ENCODE measurements at regions not wholly inside any gene's neighbourhood (a gene's known extent, or its start where the extent isn't known, plus 50 kb on each side); places are given as distances from the start of the nearest gene placed in this dataset.

DNA sequence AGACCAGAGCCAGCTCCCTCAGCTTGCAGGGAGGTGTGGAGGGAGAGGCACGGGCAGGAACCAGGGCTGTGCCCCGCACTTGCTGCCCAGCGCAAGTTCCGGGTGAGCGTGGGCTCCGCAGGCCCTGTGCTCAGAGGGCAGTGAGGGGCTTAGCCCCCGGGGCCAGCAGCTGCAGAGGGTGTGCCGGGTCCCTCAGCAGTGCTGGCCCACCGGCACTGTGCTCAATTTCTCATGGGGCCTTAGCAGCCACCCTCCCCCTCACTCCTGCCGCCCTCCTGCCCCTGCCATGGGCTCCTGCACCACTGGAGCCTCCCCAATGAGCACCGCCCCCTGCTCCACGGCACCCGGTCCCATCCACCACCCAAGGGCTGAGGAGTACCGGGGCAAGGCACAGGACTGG lies 104.6 kb upstream of the SRD5A3 start:
- dilution Hi-C loops (cut with MboI; ENCODE audit: extremely low pct_ligation_motif_present, low sequenced_read_pairs), result no loop called here

More for the DNA sequence above, 104.6 kb upstream of the SRD5A3 start:
- POLR2A ChIA-PET, result no interaction called here
- no peaks in the 10 kb centered on the region for H4K20me1 ChIP-seq (replicated peaks; ENCODE audit: control insufficient read depth, extremely low read depth, insufficient read depth, low read length)
- no peaks in the 10 kb centered on the region for H3K9me3 ChIP-seq (replicated peaks; ENCODE audit: control insufficient read depth, insufficient read depth, low read length)
- H3K4me2 ChIP-seq (ENCODE audit: insufficient read depth, low read length), result no peak overlapping the region
- no peak for DNase-seq (ENCODE audit: low read depth, low spot score)
- BruUV-seq (replicated peaks), result no TSS peak
- H3K36me3 ChIP-seq (ENCODE audit: control insufficient read depth in 2 of 2, extremely low read depth in 1 of 2, insufficient read depth in 2 of 2, low read length in 2 of 2), result no peaks in the 10 kb centered on the region
- no peak overlapping the region for H3K9ac ChIP-seq (replicated peaks; ENCODE audit: extremely low read depth, insufficient read depth, low read length)
- intact Hi-C loops (cut with micrococcal nuclease), result no loop called here
- no peaks in the 10 kb centered on the region for H3K4me1 ChIP-seq (ENCODE audit: control insufficient read depth, extremely low read depth, insufficient read depth, low read length)
- no peaks in the 10 kb centered on the region for H3K27me3 ChIP-seq (ENCODE audit: control insufficient read depth in 2 of 2, insufficient read depth in 2 of 2, low read length in 2 of 2)
- CTCF ChIA-PET, result interaction anchor here (1.6 kb wide), 1 partner anchor 27 kb away, joined by 3 read pairs; no protein-coding TSS in a partner anchor
- no peaks in the 10 kb centered on the region for H3K79me2 ChIP-seq (ENCODE audit: control insufficient read depth, insufficient read depth, low read length)
- no peak overlapping the region for H2AFZ ChIP-seq (ENCODE audit: low read depth, low read length)
- no peak overlapping the region for H3K27ac ChIP-seq (ENCODE audit: insufficient read depth, low read depth, low read length)
- no peak for FAIRE-seq
- no peak overlapping the region for H3K4me3 ChIP-seq (replicated peaks in 1 of 3; ENCODE audit: insufficient read depth in 1 of 3, low read depth in 1 of 3, low read length in 3 of 3)
- TF ChIP-seq POLR2A (IDR thresholded peaks at IDR 0.05; ENCODE audit: low read depth, low read length), result no peak
- TF ChIP-seq FOS (IDR thresholded peaks at IDR 0.05; ENCODE audit: borderline replicate concordance, insufficient read depth, low read length), result no peak
- TF ChIP-seq GATA2 (IDR thresholded peaks at IDR 0.05; ENCODE audit: insufficient read depth, insufficient read length, low read depth, low read length), result no peak
- TF ChIP-seq, protein P1, sequence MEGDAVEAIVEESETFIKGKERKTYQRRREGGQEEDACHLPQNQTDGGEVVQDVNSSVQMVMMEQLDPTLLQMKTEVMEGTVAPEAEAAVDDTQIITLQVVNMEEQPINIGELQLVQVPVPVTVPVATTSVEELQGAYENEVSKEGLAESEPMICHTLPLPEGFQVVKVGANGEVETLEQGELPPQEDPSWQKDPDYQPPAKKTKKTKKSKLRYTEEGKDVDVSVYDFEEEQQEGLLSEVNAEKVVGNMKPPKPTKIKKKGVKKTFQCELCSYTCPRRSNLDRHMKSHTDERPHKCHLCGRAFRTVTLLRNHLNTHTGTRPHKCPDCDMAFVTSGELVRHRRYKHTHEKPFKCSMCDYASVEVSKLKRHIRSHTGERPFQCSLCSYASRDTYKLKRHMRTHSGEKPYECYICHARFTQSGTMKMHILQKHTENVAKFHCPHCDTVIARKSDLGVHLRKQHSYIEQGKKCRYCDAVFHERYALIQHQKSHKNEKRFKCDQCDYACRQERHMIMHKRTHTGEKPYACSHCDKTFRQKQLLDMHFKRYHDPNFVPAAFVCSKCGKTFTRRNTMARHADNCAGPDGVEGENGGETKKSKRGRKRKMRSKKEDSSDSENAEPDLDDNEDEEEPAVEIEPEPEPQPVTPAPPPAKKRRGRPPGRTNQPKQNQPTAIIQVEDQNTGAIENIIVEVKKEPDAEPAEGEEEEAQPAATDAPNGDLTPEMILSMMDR (IDR thresholded peaks at IDR 0.05; ENCODE audit: extremely low read depth in 1 of 2, insufficient read depth in 1 of 2, low read depth in 1 of 2, low read length in 2 of 2), result no peak
- no peak for TF ChIP-seq POLR2AphosphoS5 (IDR thresholded peaks at IDR 0.05; ENCODE audit: insufficient read depth, low read depth, low read length)
- no peak for TF ChIP-seq MYC (IDR thresholded peaks at IDR 0.05; ENCODE audit: low read depth, low read length)
- TF ChIP-seq MAX (IDR thresholded peaks at IDR 0.05; ENCODE audit: insufficient read depth, insufficient read length), result no peak
- TF ChIP-seq JUN (IDR thresholded peaks at IDR 0.05; ENCODE audit: borderline replicate concordance, insufficient read depth, insufficient read length, low read depth), result no peak
- no peak for TF ChIP-seq EZH2 (IDR thresholded peaks at IDR 0.05; ENCODE audit: borderline replicate concordance, low read depth, low read length, severe bottlenecking)
- H3K9me1 ChIP-seq (replicated peaks; ENCODE audit: control insufficient read depth, extremely low read depth, insufficient read depth, low read length), result no peaks in the 10 kb centered on the region

Data from endothelial cell of umbilical vein (primary cell).